Adrenal gland (tissue), 5 donors: ENCODE measurements at regions not wholly inside any gene's neighbourhood (a gene's known extent, or its start where the extent isn't known, plus 50 kb on each side); places are given as distances from the start of the nearest gene placed in this dataset.

Source experiments
- CTCF ChIP-seq, 6 experiments: fragments of 450-650 bp in 4 of 6; fragments of 200-600 bp in 2 of 6; sonication (generic) in 1 of 6; IDR thresholded peaks; 1 replicate in 5 of 6; 2 replicates in 1 of 6; pipeline versions ENCODE4 v1.5.1 to v1.8.0; 2016 to 2021; ENCODE audit warnings: antibody characterized with exemption in 6 of 6, mild to moderate bottlenecking in 2 of 6, moderate library complexity in 1 of 6
- POLR2A ChIP-seq, 2 donors: fragments of 450-650 bp; IDR thresholded peaks; one replicate each; pipeline ENCODE4 v1.6.1; 2017; ENCODE audit warnings: antibody characterized with exemption in 2 of 2, mild to moderate bottlenecking in 2 of 2, moderate library complexity in 1 of 2
- donor health status: DM: no; HTN: no; CAD: no.

GRCh38 chr18:61132031-61132430 lies 201.2 kb upstream of the CDH20 start:
- no peak for TF ChIP-seq CTCF (IDR thresholded peaks at IDR 0.05)
- no peak for TF ChIP-seq POLR2A (IDR thresholded peaks at IDR 0.05)
